HepG2 (cell line): ENCODE measurements at regions not wholly inside any gene's neighbourhood (a gene's known extent, or its start where the extent isn't known, plus 50 kb on each side); places are given as distances from the start of the nearest gene placed in this dataset.

Experiments used
- ATAC-seq: fragments of 200-7000 bp; cut with Tn5 transposase; 3 replicates; pipeline ENCODE4 v1.9.1; 2020; ENCODE audit warnings: mild to moderate bottlenecking, moderate library complexity
- BruUV-seq: library from RNA; stranded (reverse); fragments of 400-500 nt; replicated peaks from 2 replicates; lab custom pipeline; 2021; lab: Mats Ljungman, UMichigan
- CTCF ChIA-PET: fragments of 300-600 bp; formaldehyde crosslinking; extraction: SDS; loops from one replicate; lab custom pipeline; 2021; ENCODE audit warnings: low total read pairs, inconsistent platforms, low intra/inter-chr PET ratio; lab: Yijun Ruan, JAX
- POLR2A ChIA-PET: fragments of 350-600 bp; sonication (Branson Sonifier 250); formaldehyde crosslinking; loops from one replicate; lab custom pipeline; 2020; ENCODE audit warnings: antibody characterized with exemption, inconsistent platforms; lab: Yijun Ruan, JAX
- DNase-seq: peaks from one replicate; pipeline ENCODE4 v3.0.0-alpha.2; 2015; ENCODE audit warnings: low spot score
- FAIRE-seq: peaks from 3 replicates; lab custom pipeline; 2011; peaks lifted over from hg19 to GRCh38; lab: Jason Lieb, UNC
- H2AFZ ChIP-seq: one replicate; pipeline ENCODE4 v1.6.1; 2011; ENCODE audit warnings: low read length, inconsistent platforms
- H3K27ac ChIP-seq: fragments of 300-600 bp; 3 replicates; pipeline ENCODE4 v1.8.0; 2011; ENCODE audit warnings: mixed run types, mild to moderate bottlenecking, mixed read lengths, low read length, inconsistent platforms; ENCODE audit not compliant: insufficient read depth; ENCODE audit errors: extremely low read length
- H3K27me3 ChIP-seq, 2 experiments: fragments of 200-600 bp in 1 of 2; 2 replicates in 1 of 2; 3 replicates in 1 of 2; pipeline versions ENCODE4 v1.6.0 to v1.8.0; 2011; ENCODE audit warnings: low read length in 2 of 2, mild to moderate bottlenecking in 2 of 2, moderate library complexity in 2 of 2, inconsistent platforms in 1 of 2; ENCODE audit not compliant: insufficient read depth in 2 of 2, control insufficient read depth in 1 of 2
- H3K36me3 ChIP-seq, 2 experiments: fragments of 200-600 bp in 1 of 2; replicated peaks in 1 of 2; 2 replicates in 1 of 2; 3 replicates in 1 of 2; pipeline versions ENCODE4 v1.5.1 to v1.8.0; 2011; ENCODE audit warnings: low read length in 2 of 2, inconsistent platforms in 1 of 2; ENCODE audit not compliant: insufficient read depth in 2 of 2, control insufficient read depth in 1 of 2
- H3K4me1 ChIP-seq: 2 replicates; pipeline ENCODE4 v1.5.1; 2012; ENCODE audit warnings: low read length, inconsistent platforms; ENCODE audit not compliant: insufficient read depth
- H3K4me2 ChIP-seq: 2 replicates; pipeline ENCODE4 v1.6.0; 2011; ENCODE audit warnings: low read depth, low read length, inconsistent platforms
- H3K4me3 ChIP-seq, 3 experiments: fragments of 200-600 bp in 1 of 3; sonication (generic), shearing (Covaris generic) in 1 of 3; replicated peaks in 1 of 3; 2 replicates each; pipeline ENCODE4 v1.5.1; 2011 to 2016; ENCODE audit warnings: low read length in 3 of 3, inconsistent platforms in 2 of 3, low read depth in 2 of 3, mild to moderate bottlenecking in 2 of 3, control low read depth in 1 of 3, mixed read lengths in 1 of 3; ENCODE audit not compliant: insufficient read depth in 1 of 3
- H3K79me2 ChIP-seq: one replicate; pipeline ENCODE4 v1.6.1; 2011; ENCODE audit warnings: low read length, inconsistent platforms; ENCODE audit not compliant: insufficient read depth
- H3K9ac ChIP-seq: 2 replicates; pipeline ENCODE4 v1.6.0; 2011; ENCODE audit warnings: mild to moderate bottlenecking, low read depth, low read length, inconsistent platforms; ENCODE audit not compliant: insufficient read depth
- H3K9me3 ChIP-seq: 2 replicates; pipeline ENCODE4 v1.5.1; 2012; ENCODE audit warnings: mild to moderate bottlenecking, low read length
- H4K20me1 ChIP-seq: 2 replicates; pipeline ENCODE4 v1.6.0; 2011; ENCODE audit warnings: inconsistent platforms, mild to moderate bottlenecking, low read length, moderate library complexity; ENCODE audit not compliant: insufficient read depth
- BRCA1 ChIP-seq: sonication (generic); formaldehyde crosslinking; IDR thresholded peaks from 2 replicates; pipeline ENCODE4 v1.4.0; 2020; ENCODE audit warnings: missing genetic modification reagents
- ELF1 ChIP-seq: sonication (generic); formaldehyde crosslinking; IDR thresholded peaks from 2 replicates; pipeline ENCODE4 v1.4.0; 2020; ENCODE audit warnings: missing genetic modification reagents
- FOXK2 ChIP-seq: fragments of 450-650 bp; IDR thresholded peaks from 2 replicates; pipeline ENCODE4 v1.6.1; 2016
- HNF1A ChIP-seq, 2 experiments: sonication (generic) in 1 of 2; formaldehyde crosslinking in 1 of 2; IDR thresholded peaks; 2 replicates each; pipeline versions ENCODE4 v1.4.0 to v1.6.1; 2016 to 2020; ENCODE audit warnings: borderline replicate concordance in 1 of 2, low read depth in 1 of 2, mild to moderate bottlenecking in 1 of 2, missing genetic modification reagents in 1 of 2
- HOXA5 ChIP-seq: sonication (generic); formaldehyde crosslinking; IDR thresholded peaks from 2 replicates; pipeline ENCODE4 v1.4.0; 2020; ENCODE audit warnings: missing genetic modification reagents
- JUND ChIP-seq: sonication (generic); formaldehyde crosslinking; IDR thresholded peaks from 2 replicates; pipeline ENCODE4 v1.8.0; 2022; ENCODE audit warnings: mild to moderate bottlenecking, missing genetic modification reagents
- KLF15 ChIP-seq: sonication (generic); formaldehyde crosslinking; IDR thresholded peaks from 2 replicates; pipeline ENCODE4 v1.8.1; 2023; ENCODE audit warnings: borderline replicate concordance, mild to moderate bottlenecking, inconsistent platforms, missing genetic modification reagents, mixed read lengths
- PRMT3 ChIP-seq: sonication (generic); formaldehyde crosslinking; IDR thresholded peaks from 2 replicates; pipeline ENCODE4 v1.8.1; 2022; ENCODE audit warnings: low read depth, mild to moderate bottlenecking, moderate library complexity, missing genetic modification reagents, borderline replicate concordance
- RBFOX2 ChIP-seq: fragments of 200-400 bp; formaldehyde crosslinking; IDR thresholded peaks from 2 replicates; pipeline ENCODE4 v1.6.1; 2017; ENCODE audit warnings: low read depth, mild to moderate bottlenecking, low read length
- TAF1 ChIP-seq: sonication (generic); formaldehyde crosslinking; IDR thresholded peaks from 2 replicates; pipeline ENCODE4 v1.4.0; 2020; ENCODE audit warnings: missing genetic modification reagents
- ZNF160 ChIP-seq: sonication (generic); formaldehyde crosslinking; IDR thresholded peaks from 2 replicates; pipeline ENCODE4 v1.8.0; 2022; ENCODE audit warnings: mild to moderate bottlenecking, inconsistent platforms, missing genetic modification reagents
- ZNF343 ChIP-seq: sonication (generic); formaldehyde crosslinking; IDR thresholded peaks from 2 replicates; pipeline ENCODE4 v1.4.0; 2020; ENCODE audit warnings: mild to moderate bottlenecking, missing genetic modification reagents
- ZNF570 ChIP-seq: sonication (generic); formaldehyde crosslinking; IDR thresholded peaks from 2 replicates; pipeline ENCODE4 v1.4.0; 2020; ENCODE audit warnings: mild to moderate bottlenecking, missing genetic modification reagents, borderline replicate concordance
- ZNF652 ChIP-seq: IDR thresholded peaks from 2 replicates; pipeline ENCODE4 v1.6.1; 2016; ENCODE audit warnings: low read depth, borderline replicate concordance
- ZSCAN31 ChIP-seq: sonication (generic); formaldehyde crosslinking; IDR thresholded peaks from 2 replicates; pipeline ENCODE4 v1.5.0; 2020; ENCODE audit warnings: low read depth, mild to moderate bottlenecking, missing genetic modification reagents
- WGBS: methylation state at CpG from one replicate; pipeline ENCODE4 v1.1.6; 2017; ENCODE audit warnings: low lambda C conversion rate; 5-methylcytosine and 5-hydroxymethylcytosine counted together
- in situ Hi-C: cut with HindIII; loops from 2 replicates; pipeline ENCODE4 v1.10.0; 2017; ENCODE audit warnings: low pct_unique_long_range_greater_than_20kb; ENCODE audit not compliant: extremely low pct_ligation_motif_present
- intact Hi-C: fragments of 100-400 bp; cut with micrococcal nuclease; formaldehyde crosslinking; loops from one replicate; pipeline ENCODE4 v1.10.0; 2022; ENCODE audit not compliant: unreplicated experiment

GRCh38 chr1:214154596-214155292 lies 126.2 kb upstream of the SMYD2 start:
- in situ Hi-C loops (no loop called here), intact Hi-C loops (no loop called here)
- no peak overlapping the region for H3K27ac ChIP-seq
- WGBS, result 18% methylated on average over 6 of the region's 6 CpGs
- H4K20me1 ChIP-seq, result no peaks in the 10 kb centered on the region
- H3K4me1 ChIP-seq, result no peaks in the 10 kb centered on the region
- no TSS peak for BruUV-seq
- ChIA-PET CTCF (no interaction called here), POLR2A (no interaction called here)
- no peaks in the 10 kb centered on the region for H3K9me3 ChIP-seq
- TF ChIP-seq JUND (CRISPR knock-in tag) (no peak), ZNF652 (CRISPR knock-in tag) (peak; percentile 23; the same call in 1 of the 2 replicates)
- H3K4me3 ChIP-seq, result no peak overlapping the region
- peaks cover 0 to 38% of the 10 kb centered on the region in 2 experiments; a peak in 3 of 5 replicates for H3K27me3 ChIP-seq
- no peaks in the 10 kb centered on the region for H3K79me2 ChIP-seq
- no peak for ATAC-seq
- no peak overlapping the region for H3K4me2 ChIP-seq
- no peaks in the 10 kb centered on the region for H3K36me3 ChIP-seq
- no peak for DNase-seq
- no peak overlapping the region for H2AFZ ChIP-seq
- FAIRE-seq, result no peak
- H3K9ac ChIP-seq, result no peak overlapping the region

- 32% methylated on average over 2 of the region's 2 CpGs for WGBS
- no peak overlapping the region for H3K9ac ChIP-seq
- no peak overlapping the region for H2AFZ ChIP-seq
- CTCF ChIA-PET, result no interaction called here
- POLR2A ChIA-PET, result no interaction called here
- in situ Hi-C loops (no loop called here), intact Hi-C loops (no loop called here)
- no peak overlapping the region for H3K4me2 ChIP-seq
- DNase-seq (no peak), ATAC-seq (no peak), FAIRE-seq (no peak)
- no TSS peak for BruUV-seq
- H4K20me1 ChIP-seq, result no peaks in the 10 kb centered on the region
- H3K27ac ChIP-seq, result no peak overlapping the region
- H3K9me3 ChIP-seq, result no peaks in the 10 kb centered on the region
- H3K79me2 ChIP-seq, result no peaks in the 10 kb centered on the region
- H3K36me3 ChIP-seq, result no peaks in the 10 kb centered on the region
- no peaks in the 10 kb centered on the region for H3K4me1 ChIP-seq
- H3K4me3 ChIP-seq, result no peak overlapping the region
- H3K27me3 ChIP-seq, result peaks cover 0 to 40% of the 10 kb centered on the region in 2 experiments; a peak in 3 of 5 replicates
- TF ChIP-seq ZNF160 (no peak), KLF15 (CRISPR knock-in tag) (no peak), ELF1 (CRISPR knock-in tag) (no peak), HOXA5 (no peak), ZNF343 (CRISPR knock-in tag) (no peak), RBFOX2 (no peak), FOXK2 (no peak), BRCA1 (CRISPR knock-in tag) (no peak), ZSCAN31 (CRISPR knock-in tag) (no peak), PRMT3 (no peak), ZNF570 (CRISPR knock-in tag) (no peak), TAF1 (CRISPR knock-in tag) (no peak), HNF1A (IDR thresholded peaks at IDR 0.05; ENCODE audit: low read depth) (no peak), HNF1A (CRISPR knock-in tag; IDR thresholded peaks at IDR 0.05; ENCODE audit: borderline replicate concordance) (no peak)
Measured at GRCh38 chr1:214155987-214156625, 124.9 kb upstream of the SMYD2 start.
